ENCODE measurements at regions not wholly inside any gene's neighbourhood (a gene's known extent, or its start where the extent isn't known, plus 50 kb on each side); places are given as distances from the start of the nearest gene placed in this dataset.

GRCh38 chr3:117261983-117262421, 552.4 kb downstream of the TUSC7 start:
- H3K27ac ChIP-seq (ENCODE audit: low read depth, low read length): no peak overlapping the region
- H3K56ac ChIP-seq (ENCODE audit: low read length): no peak overlapping the region
- H3K4me3 ChIP-seq (ENCODE audit: low read length): no peak overlapping the region
- no peak overlapping the region for H3K4me2 ChIP-seq (ENCODE audit: low read length)
- H3K79me2 ChIP-seq (ENCODE audit: control insufficient read depth, insufficient read depth, low read length): no peaks in the 10 kb centered on the region
- H3K23ac ChIP-seq (ENCODE audit: low read length): no peak overlapping the region
- no peak overlapping the region for H3K18ac ChIP-seq (ENCODE audit: low read length)
- no peak overlapping the region for H2BK15ac ChIP-seq (replicated peaks; ENCODE audit: low read depth)
- no peak overlapping the region for H4K8ac ChIP-seq (ENCODE audit: low read depth, low read length)
- WGBS (ENCODE audit: extremely low coverage, insufficient coverage, low lambda C conversion rate): no CpG with 5 or more reads among the region's 2 CpGs
- H2BK120ac ChIP-seq (ENCODE audit: low read depth, low read length): no peak overlapping the region
- no peak overlapping the region for H3K9ac ChIP-seq (ENCODE audit: low read length)
- H4K5ac ChIP-seq (ENCODE audit: low read length): no peak overlapping the region
- no peaks in the 10 kb centered on the region for H3K4me1 ChIP-seq (ENCODE audit: control insufficient read depth, low read depth, low read length)
- no peaks in the 10 kb centered on the region for H3K36me3 ChIP-seq (ENCODE audit: control insufficient read depth, insufficient read depth, low read length)
- peak overlapping the region; percentile 9 for H3K4ac ChIP-seq (ENCODE audit: low read depth, low read length)
- DNase-seq: no peak
- H3K79me1 ChIP-seq (ENCODE audit: low read length): no peaks in the 10 kb centered on the region
- no peak overlapping the region for H2BK5ac ChIP-seq (ENCODE audit: low read length)
- no peak overlapping the region for H2AK5ac ChIP-seq (ENCODE audit: low read length)
- H3K27me3 ChIP-seq (ENCODE audit: insufficient read depth, low read length, poor library complexity): no peaks in the 10 kb centered on the region

DNA sequence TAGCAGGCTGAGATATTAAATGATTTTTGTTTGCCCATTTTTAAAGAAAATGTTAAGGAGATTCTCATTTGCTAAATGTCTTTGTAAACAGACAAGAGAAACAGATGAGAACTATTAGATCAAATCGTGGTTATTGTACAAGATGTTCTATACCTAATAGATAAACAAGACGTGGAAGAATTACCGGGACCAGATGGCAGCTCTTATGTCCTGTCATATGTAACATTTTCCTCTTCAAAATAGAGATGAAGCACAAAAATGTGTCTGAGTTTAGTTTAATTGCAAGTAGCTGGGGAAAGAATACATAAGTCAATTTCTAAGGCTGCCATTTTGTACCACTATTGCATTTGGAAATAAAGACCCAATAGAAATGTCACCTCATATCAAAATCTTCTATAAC, 553.7 kb downstream of the TUSC7 start:
- H4K5ac ChIP-seq (ENCODE audit: low read length): no peak overlapping the region
- no peak overlapping the region for H2AK5ac ChIP-seq (ENCODE audit: low read length)
- no peaks in the 10 kb centered on the region for H3K79me2 ChIP-seq (ENCODE audit: control insufficient read depth, insufficient read depth, low read length)
- H3K4ac ChIP-seq (ENCODE audit: low read depth, low read length): no peak overlapping the region
- H3K4me2 ChIP-seq (ENCODE audit: low read length): no peak overlapping the region
- no peaks in the 10 kb centered on the region for H3K79me1 ChIP-seq (ENCODE audit: low read length)
- H3K4me3 ChIP-seq (ENCODE audit: low read length): no peak overlapping the region
- H3K36me3 ChIP-seq (ENCODE audit: control insufficient read depth, insufficient read depth, low read length): no peaks in the 10 kb centered on the region
- H3K18ac ChIP-seq (ENCODE audit: low read length): no peak overlapping the region
- no peak for DNase-seq
- no peak overlapping the region for H2BK15ac ChIP-seq (replicated peaks; ENCODE audit: low read depth)
- no peak overlapping the region for H3K56ac ChIP-seq (ENCODE audit: low read length)
- no peak overlapping the region for H3K23ac ChIP-seq (ENCODE audit: low read length)
- H3K9ac ChIP-seq (ENCODE audit: low read length): no peak overlapping the region
- H2BK120ac ChIP-seq (ENCODE audit: low read depth, low read length): no peak overlapping the region
- H3K27me3 ChIP-seq (ENCODE audit: insufficient read depth, low read length, poor library complexity): no peaks in the 10 kb centered on the region
- no peak overlapping the region for H4K8ac ChIP-seq (ENCODE audit: low read depth, low read length)
- H2BK5ac ChIP-seq (ENCODE audit: low read length): no peak overlapping the region
- H3K27ac ChIP-seq (ENCODE audit: low read depth, low read length): no peak overlapping the region
- no peaks in the 10 kb centered on the region for H3K4me1 ChIP-seq (ENCODE audit: control insufficient read depth, low read depth, low read length)
- WGBS (ENCODE audit: extremely low coverage, insufficient coverage, low lambda C conversion rate): no CpG with 5 or more reads among the region's 3 CpGs

DNA sequence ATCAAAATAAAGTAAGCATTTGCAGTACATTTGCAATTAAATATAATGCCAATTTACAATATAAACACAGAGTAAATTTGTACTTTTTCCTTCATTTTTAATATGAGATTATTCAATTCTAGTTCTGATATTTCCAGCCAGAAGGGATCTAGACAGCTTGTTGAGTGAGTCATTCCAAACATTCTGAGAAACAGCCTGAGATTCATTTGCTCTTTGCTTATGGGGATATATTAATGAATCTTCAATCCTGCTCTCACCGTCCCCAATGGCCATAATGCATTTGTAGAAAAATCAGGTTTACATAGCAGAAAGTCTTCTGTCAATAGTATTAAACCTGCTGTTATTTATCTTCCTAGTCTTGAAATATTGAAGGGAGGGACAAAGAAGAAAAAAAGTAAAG, 554.2 kb downstream of the TUSC7 start:
- no peak overlapping the region for H2AK5ac ChIP-seq (ENCODE audit: low read length)
- no peak overlapping the region for H2BK5ac ChIP-seq (ENCODE audit: low read length)
- H2BK120ac ChIP-seq (ENCODE audit: low read depth, low read length): no peak overlapping the region
- no CpG with 5 or more reads among the region's 1 CpG for WGBS (ENCODE audit: extremely low coverage, insufficient coverage, low lambda C conversion rate)
- no peak overlapping the region for H2BK15ac ChIP-seq (replicated peaks; ENCODE audit: low read depth)
- H3K56ac ChIP-seq (ENCODE audit: low read length): no peak overlapping the region
- H3K79me2 ChIP-seq (ENCODE audit: control insufficient read depth, insufficient read depth, low read length): no peaks in the 10 kb centered on the region
- no peaks in the 10 kb centered on the region for H3K4me1 ChIP-seq (ENCODE audit: control insufficient read depth, low read depth, low read length)
- no peak overlapping the region for H3K23ac ChIP-seq (ENCODE audit: low read length)
- no peak for DNase-seq
- no peak overlapping the region for H4K8ac ChIP-seq (ENCODE audit: low read depth, low read length)
- no peak overlapping the region for H3K27ac ChIP-seq (ENCODE audit: low read depth, low read length)
- no peak overlapping the region for H3K4me3 ChIP-seq (ENCODE audit: low read length)
- no peak overlapping the region for H3K9ac ChIP-seq (ENCODE audit: low read length)
- H3K36me3 ChIP-seq (ENCODE audit: control insufficient read depth, insufficient read depth, low read length): no peaks in the 10 kb centered on the region
- H4K5ac ChIP-seq (ENCODE audit: low read length): no peak overlapping the region
- H3K27me3 ChIP-seq (ENCODE audit: insufficient read depth, low read length, poor library complexity): no peaks in the 10 kb centered on the region
- no peaks in the 10 kb centered on the region for H3K79me1 ChIP-seq (ENCODE audit: low read length)
- no peak overlapping the region for H3K4ac ChIP-seq (ENCODE audit: low read depth, low read length)
- H3K4me2 ChIP-seq (ENCODE audit: low read length): no peak overlapping the region
- no peak overlapping the region for H3K18ac ChIP-seq (ENCODE audit: low read length)

DNA sequence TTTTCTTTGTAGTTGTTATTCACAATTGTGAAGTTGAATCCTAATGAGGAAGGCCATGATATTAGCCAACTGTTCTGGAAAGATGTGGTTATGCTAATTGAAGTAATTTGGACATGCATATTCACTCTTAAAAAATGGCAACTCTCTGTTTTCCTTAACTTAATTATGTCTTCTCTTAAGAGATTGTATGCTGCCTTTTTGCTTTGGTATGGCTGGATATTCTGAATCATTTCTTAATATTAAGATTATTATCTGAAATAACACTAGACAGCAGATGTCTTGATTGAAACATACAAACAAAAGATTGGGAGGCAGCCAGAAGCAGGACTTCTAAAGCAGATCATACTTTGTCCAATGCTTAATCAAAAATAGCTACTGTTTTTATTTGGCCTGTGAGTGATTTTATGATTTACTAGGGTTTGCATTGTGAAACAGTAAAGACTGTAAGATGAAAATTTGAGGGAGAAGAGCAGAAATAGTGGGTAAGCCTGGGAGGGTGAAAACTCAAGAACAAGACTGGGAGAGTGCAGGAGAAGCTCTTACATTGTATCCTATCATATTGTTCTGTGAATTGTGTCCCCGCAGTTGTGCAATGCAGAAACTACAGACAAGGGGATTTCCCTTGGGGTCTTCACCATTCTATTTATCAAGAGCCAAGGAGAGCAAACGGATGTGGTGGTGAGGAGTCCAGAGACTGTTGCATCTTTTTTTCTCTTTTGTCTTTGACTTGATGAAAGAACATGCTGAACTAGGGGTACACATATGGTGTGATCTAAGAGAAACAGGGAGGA, 554.8 kb downstream of the TUSC7 start:
- Histone ChIP-seq H3K4ac (ENCODE audit: low read depth, low read length) (no peak overlapping the region), H3K4me1 (ENCODE audit: control insufficient read depth, low read depth, low read length) (no peaks in the 10 kb centered on the region), H3K9ac (ENCODE audit: low read length) (no peak overlapping the region), H2BK120ac (ENCODE audit: low read depth, low read length) (no peak overlapping the region), H4K8ac (ENCODE audit: low read depth, low read length) (no peak overlapping the region), H3K18ac (ENCODE audit: low read length) (no peak overlapping the region), H3K4me3 (ENCODE audit: low read length) (no peak overlapping the region), H2BK5ac (ENCODE audit: low read length) (no peak overlapping the region), H3K23ac (ENCODE audit: low read length) (no peak overlapping the region), H2AK5ac (ENCODE audit: low read length) (no peak overlapping the region), H3K56ac (ENCODE audit: low read length) (no peak overlapping the region), H3K27ac (ENCODE audit: low read depth, low read length) (no peak overlapping the region), H3K36me3 (ENCODE audit: control insufficient read depth, insufficient read depth, low read length) (no peaks in the 10 kb centered on the region), H4K5ac (ENCODE audit: low read length) (no peak overlapping the region), H3K79me2 (ENCODE audit: control insufficient read depth, insufficient read depth, low read length) (no peaks in the 10 kb centered on the region), H3K79me1 (ENCODE audit: low read length) (no peaks in the 10 kb centered on the region), H3K27me3 (ENCODE audit: insufficient read depth, low read length, poor library complexity) (no peaks in the 10 kb centered on the region), H2BK15ac (replicated peaks; ENCODE audit: low read depth) (no peak overlapping the region), H3K4me2 (ENCODE audit: low read length) (no peak overlapping the region)
- no CpG with 5 or more reads among the region's 2 CpGs for WGBS (ENCODE audit: extremely low coverage, insufficient coverage, low lambda C conversion rate)
- DNase-seq: no peak

GRCh38 chr3:117266806-117267205, 557.2 kb downstream of the TUSC7 start:
- Histone ChIP-seq H4K8ac (ENCODE audit: low read depth, low read length) (no peak overlapping the region), H3K79me2 (ENCODE audit: control insufficient read depth, insufficient read depth, low read length) (no peaks in the 10 kb centered on the region), H3K4me2 (ENCODE audit: low read length) (no peak overlapping the region), H2BK15ac (replicated peaks; ENCODE audit: low read depth) (no peak overlapping the region), H3K56ac (ENCODE audit: low read length) (no peak overlapping the region), H3K27ac (ENCODE audit: low read depth, low read length) (no peak overlapping the region), H2AK5ac (ENCODE audit: low read length) (no peak overlapping the region), H3K18ac (ENCODE audit: low read length) (no peak overlapping the region), H3K27me3 (ENCODE audit: insufficient read depth, low read length, poor library complexity) (no peaks in the 10 kb centered on the region), H3K79me1 (ENCODE audit: low read length) (no peaks in the 10 kb centered on the region), H4K5ac (ENCODE audit: low read length) (no peak overlapping the region), H3K4ac (ENCODE audit: low read depth, low read length) (no peak overlapping the region), H2BK120ac (ENCODE audit: low read depth, low read length) (no peak overlapping the region), H3K23ac (ENCODE audit: low read length) (no peak overlapping the region), H2BK5ac (ENCODE audit: low read length) (no peak overlapping the region), H3K4me3 (ENCODE audit: low read length) (no peak overlapping the region), H3K36me3 (ENCODE audit: control insufficient read depth, insufficient read depth, low read length) (no peaks in the 10 kb centered on the region), H3K4me1 (ENCODE audit: control insufficient read depth, low read depth, low read length) (no peaks in the 10 kb centered on the region), H3K9ac (ENCODE audit: low read length) (no peak overlapping the region)
- DNase-seq: no peak

DNA sequence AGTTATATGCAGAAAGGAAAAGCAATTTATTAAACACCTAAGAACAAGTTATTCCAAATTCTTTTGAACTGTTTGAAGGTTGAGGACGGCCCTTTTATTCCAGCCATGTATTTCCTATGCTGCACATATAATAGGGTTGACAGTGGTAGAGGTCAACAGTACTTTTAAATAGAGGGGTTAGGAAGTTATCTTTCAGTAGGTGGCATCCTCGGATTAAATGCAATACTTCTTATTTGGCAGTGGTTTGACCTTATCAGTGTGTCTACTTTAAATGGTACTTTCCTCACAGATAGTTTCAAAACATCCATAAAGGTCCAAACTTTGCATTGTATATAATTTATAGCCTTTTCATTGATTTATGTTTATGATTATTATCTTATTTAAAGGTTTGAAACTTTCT, 558.7 kb downstream of the TUSC7 start:
- H3K27me3 ChIP-seq (ENCODE audit: insufficient read depth, low read length, poor library complexity): no peaks in the 10 kb centered on the region
- no CpG with 5 or more reads among the region's 2 CpGs for WGBS (ENCODE audit: extremely low coverage, insufficient coverage, low lambda C conversion rate)
- no peak for DNase-seq
- no peak overlapping the region for H2BK5ac ChIP-seq (ENCODE audit: low read length)
- H4K8ac ChIP-seq (ENCODE audit: low read depth, low read length): no peak overlapping the region
- H3K18ac ChIP-seq (ENCODE audit: low read length): no peak overlapping the region
- no peak overlapping the region for H3K9ac ChIP-seq (ENCODE audit: low read length)
- H3K4me1 ChIP-seq (ENCODE audit: control insufficient read depth, low read depth, low read length): no peaks in the 10 kb centered on the region
- H3K27ac ChIP-seq (ENCODE audit: low read depth, low read length): no peak overlapping the region
- H4K5ac ChIP-seq (ENCODE audit: low read length): no peak overlapping the region
- no peak overlapping the region for H2AK5ac ChIP-seq (ENCODE audit: low read length)
- H3K79me2 ChIP-seq (ENCODE audit: control insufficient read depth, insufficient read depth, low read length): no peaks in the 10 kb centered on the region
- H3K4me2 ChIP-seq (ENCODE audit: low read length): no peak overlapping the region
- H3K79me1 ChIP-seq (ENCODE audit: low read length): no peaks in the 10 kb centered on the region
- no peaks in the 10 kb centered on the region for H3K36me3 ChIP-seq (ENCODE audit: control insufficient read depth, insufficient read depth, low read length)
- no peak overlapping the region for H3K4me3 ChIP-seq (ENCODE audit: low read length)
- no peak overlapping the region for H3K23ac ChIP-seq (ENCODE audit: low read length)
- H2BK120ac ChIP-seq (ENCODE audit: low read depth, low read length): no peak overlapping the region
- H3K56ac ChIP-seq (ENCODE audit: low read length): no peak overlapping the region
- no peak overlapping the region for H3K4ac ChIP-seq (ENCODE audit: low read depth, low read length)
- no peak overlapping the region for H2BK15ac ChIP-seq (replicated peaks; ENCODE audit: low read depth)

All from mesendoderm (in vitro differentiated cells).